SK-N-SH treated with all-trans-retinoic acid at 6 μM for 48 hours (cell line): ENCODE measurements at regions not wholly inside any gene's neighbourhood (a gene's known extent, or its start where the extent isn't known, plus 50 kb on each side); places are given as distances from the start of the nearest gene placed in this dataset.

Experiments used
- ATAC-seq: fragments of 200-7000 bp; cut with Tn5 transposase; 3 replicates; pipeline ENCODE4 v1.9.1; 2020; ENCODE audit warnings: mild to moderate bottlenecking, moderate library complexity
- ARNTL ChIP-seq: fragments of 450-650 bp; formaldehyde crosslinking; IDR thresholded peaks from 2 replicates; pipeline ENCODE4 v1.5.0; 2020; ENCODE audit warnings: low read depth, mild to moderate bottlenecking, moderate library complexity, borderline replicate concordance
- BACH2 ChIP-seq: fragments of 250-450 bp; sonication (Bioruptor Pico); IDR thresholded peaks from 2 replicates; pipeline ENCODE4 v1.9.0; 2021; ENCODE audit warnings: mild to moderate bottlenecking, borderline replicate concordance
- CSDC2 ChIP-seq: fragments of 250-450 bp; sonication (Bioruptor Pico); IDR thresholded peaks from 2 replicates; pipeline ENCODE4 v1.5.0; 2020; ENCODE audit warnings: mild to moderate bottlenecking, moderate library complexity
- ESRRG ChIP-seq: fragments of 250-450 bp; sonication (Bioruptor Pico); IDR thresholded peaks from 2 replicates; pipeline ENCODE4 v1.6.1; 2021; ENCODE audit warnings: mild to moderate bottlenecking
- GLIS3 ChIP-seq: fragments of 250-450 bp; sonication (Bioruptor Pico); IDR thresholded peaks from 2 replicates; pipeline ENCODE4 v1.5.0; 2020; ENCODE audit warnings: mild to moderate bottlenecking, moderate library complexity
- ISL1 ChIP-seq: fragments of 250-450 bp; sonication (Bioruptor Pico); IDR thresholded peaks from 2 replicates; pipeline ENCODE4 v2.1.2; 2022; ENCODE audit warnings: mild to moderate bottlenecking, moderate library complexity
- OSR1 ChIP-seq: fragments of 250-450 bp; sonication (Bioruptor Pico); IDR thresholded peaks from 2 replicates; pipeline ENCODE4 v1.8.0; 2022; ENCODE audit warnings: moderate library complexity, mild to moderate bottlenecking, inconsistent platforms
- PPARA ChIP-seq: fragments of 250-450 bp; sonication (Bioruptor Pico); IDR thresholded peaks from 2 replicates; pipeline ENCODE4 v1.5.0; 2020; ENCODE audit warnings: mild to moderate bottlenecking, borderline replicate concordance
- RARB ChIP-seq: fragments of 250-450 bp; sonication (Bioruptor Pico); IDR thresholded peaks from 2 replicates; pipeline ENCODE4 v1.8.0; 2021; ENCODE audit warnings: mild to moderate bottlenecking, moderate library complexity
- SNAI2 ChIP-seq: fragments of 250-450 bp; sonication (Bioruptor Pico); IDR thresholded peaks from 2 replicates; pipeline ENCODE4 v1.5.0; 2020; ENCODE audit warnings: mild to moderate bottlenecking, moderate library complexity
- TCF4 ChIP-seq: fragments of 250-450 bp; sonication (Bioruptor Pico); IDR thresholded peaks from 2 replicates; pipeline ENCODE4 v1.8.0; 2021; ENCODE audit warnings: mild to moderate bottlenecking, moderate library complexity, borderline replicate concordance
- TOX ChIP-seq: fragments of 250-450 bp; sonication (Bioruptor Pico); IDR thresholded peaks from 2 replicates; pipeline ENCODE4 v1.8.0; 2021; ENCODE audit warnings: mild to moderate bottlenecking, moderate library complexity, borderline replicate concordance
- ZC3H10 ChIP-seq: fragments of 250-450 bp; sonication (Bioruptor Pico); IDR thresholded peaks from 2 replicates; pipeline ENCODE4 v1.5.1; 2021; ENCODE audit warnings: mild to moderate bottlenecking, moderate library complexity
- ZFP3 ChIP-seq: fragments of 250-450 bp; sonication (Bioruptor Pico); IDR thresholded peaks from 2 replicates; pipeline ENCODE4 v1.5.0; 2020; ENCODE audit warnings: mild to moderate bottlenecking, moderate library complexity
- ZFP30 ChIP-seq: fragments of 450-650 bp; formaldehyde crosslinking; IDR thresholded peaks from 2 replicates; pipeline ENCODE4 v1.5.0; 2022; ENCODE audit warnings: mild to moderate bottlenecking, moderate library complexity
- ZNF565 ChIP-seq: fragments of 450-650 bp; formaldehyde crosslinking; conservative IDR thresholded peaks from 2 replicates; pipeline ENCODE4 v1.5.0; 2020; ENCODE audit warnings: low read depth, mild to moderate bottlenecking, moderate library complexity
- ZNF70 ChIP-seq: fragments of 450-650 bp; formaldehyde crosslinking; IDR thresholded peaks from 2 replicates; pipeline ENCODE4 v1.5.0; 2020; ENCODE audit warnings: mild to moderate bottlenecking, moderate library complexity
- ZNF8 ChIP-seq: fragments of 450-650 bp; formaldehyde crosslinking; IDR thresholded peaks from 2 replicates; pipeline ENCODE4 v1.5.0; 2020; ENCODE audit warnings: mild to moderate bottlenecking, moderate library complexity
- TF ChIP-seq, protein P1 (sequence below): fragments of 250-450 bp; sonication (Bioruptor Pico); IDR thresholded peaks from 2 replicates; pipeline ENCODE4 v1.8.0; 2021; ENCODE audit warnings: low read depth, mild to moderate bottlenecking, moderate library complexity, borderline replicate concordance
- TF ChIP-seq, protein P2 (sequence below): fragments of 250-450 bp; sonication (Bioruptor Pico); IDR thresholded peaks from 2 replicates; pipeline ENCODE4 v1.5.1; 2021; ENCODE audit warnings: mild to moderate bottlenecking, moderate library complexity
- TF ChIP-seq, protein P3 (sequence below): fragments of 250-450 bp; sonication (Bioruptor Pico); IDR thresholded peaks from 2 replicates; pipeline ENCODE4 v1.5.1; 2020; ENCODE audit warnings: low read depth, mild to moderate bottlenecking, moderate library complexity
- TF ChIP-seq, protein P4 (sequence below): fragments of 250-450 bp; sonication (Bioruptor Pico); IDR thresholded peaks from 2 replicates; pipeline ENCODE4 v1.5.0; 2020; ENCODE audit warnings: mild to moderate bottlenecking, moderate library complexity

DNA sequence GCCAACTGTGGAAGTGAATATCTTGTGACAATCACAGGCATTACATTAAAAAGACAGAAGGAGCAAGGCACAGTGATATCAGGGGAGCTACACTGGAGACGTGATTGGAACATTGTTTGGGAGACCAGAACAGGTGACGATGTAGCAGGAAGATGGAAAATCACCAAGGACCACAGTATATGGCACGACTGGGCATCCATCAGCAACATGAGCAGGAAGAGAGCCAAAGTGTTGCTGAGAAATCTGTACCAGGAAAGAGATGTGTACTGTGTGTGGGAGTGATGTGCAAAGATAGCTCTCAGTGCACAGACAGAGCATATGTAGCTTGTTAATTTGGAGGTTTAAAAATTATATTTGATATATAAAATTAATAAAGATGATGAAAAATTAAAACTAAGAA is 790.6 kb upstream of the ADGRL2 start:
- ATAC-seq: no peak

DNA sequence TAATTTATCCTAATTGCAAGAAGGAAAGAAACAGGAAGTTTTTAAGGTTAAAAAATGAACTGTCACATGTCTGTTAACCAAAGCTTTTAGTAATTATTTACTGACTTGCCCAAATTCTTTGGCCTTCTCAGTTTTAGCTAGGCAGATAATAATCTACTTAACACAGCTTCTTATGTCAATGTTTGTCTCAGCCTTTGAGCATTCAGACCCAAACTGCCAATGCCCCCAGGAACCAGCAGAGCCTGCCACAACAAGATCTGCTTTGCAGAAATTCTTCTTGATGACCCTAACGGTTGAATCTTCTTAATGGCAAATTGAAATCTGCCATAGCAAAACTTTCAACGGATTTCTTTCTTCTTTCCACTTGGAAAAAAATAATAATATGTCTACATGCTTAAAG is 792.4 kb upstream of the ADGRL2 start:
- TF ChIP-seq ARNTL (CRISPR knock-in tag) (no peak), ISL1 (CRISPR knock-in tag) (no peak), ZC3H10 (CRISPR knock-in tag) (no peak)
- TF ChIP-seq, all 23 proteins: peak for 0
- ATAC-seq: no peak

More for the DNA sequence above, 790.6 kb upstream of the ADGRL2 start:
- TF ChIP-seq ZC3H10 (CRISPR knock-in tag): no peak
- no peak for TF ChIP-seq ISL1 (CRISPR knock-in tag)
- no peak for TF ChIP-seq OSR1
- TF ChIP-seq TCF4: no peak
- TF ChIP-seq ZNF70 (CRISPR knock-in tag): no peak
- TF ChIP-seq, protein P1, sequence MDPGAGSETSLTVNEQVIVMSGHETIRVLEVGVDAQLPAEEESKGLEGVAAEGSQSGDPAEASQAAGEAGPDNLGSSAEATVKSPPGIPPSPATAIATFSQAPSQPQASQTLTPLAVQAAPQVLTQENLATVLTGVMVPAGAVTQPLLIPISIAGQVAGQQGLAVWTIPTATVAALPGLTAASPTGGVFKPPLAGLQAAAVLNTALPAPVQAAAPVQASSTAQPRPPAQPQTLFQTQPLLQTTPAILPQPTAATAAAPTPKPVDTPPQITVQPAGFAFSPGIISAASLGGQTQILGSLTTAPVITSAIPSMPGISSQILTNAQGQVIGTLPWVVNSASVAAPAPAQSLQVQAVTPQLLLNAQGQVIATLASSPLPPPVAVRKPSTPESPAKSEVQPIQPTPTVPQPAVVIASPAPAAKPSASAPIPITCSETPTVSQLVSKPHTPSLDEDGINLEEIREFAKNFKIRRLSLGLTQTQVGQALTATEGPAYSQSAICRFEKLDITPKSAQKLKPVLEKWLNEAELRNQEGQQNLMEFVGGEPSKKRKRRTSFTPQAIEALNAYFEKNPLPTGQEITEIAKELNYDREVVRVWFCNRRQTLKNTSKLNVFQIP (CRISPR knock-in tag): no peak
- TF ChIP-seq CSDC2 (CRISPR knock-in tag): no peak
- TF ChIP-seq, protein P2, sequence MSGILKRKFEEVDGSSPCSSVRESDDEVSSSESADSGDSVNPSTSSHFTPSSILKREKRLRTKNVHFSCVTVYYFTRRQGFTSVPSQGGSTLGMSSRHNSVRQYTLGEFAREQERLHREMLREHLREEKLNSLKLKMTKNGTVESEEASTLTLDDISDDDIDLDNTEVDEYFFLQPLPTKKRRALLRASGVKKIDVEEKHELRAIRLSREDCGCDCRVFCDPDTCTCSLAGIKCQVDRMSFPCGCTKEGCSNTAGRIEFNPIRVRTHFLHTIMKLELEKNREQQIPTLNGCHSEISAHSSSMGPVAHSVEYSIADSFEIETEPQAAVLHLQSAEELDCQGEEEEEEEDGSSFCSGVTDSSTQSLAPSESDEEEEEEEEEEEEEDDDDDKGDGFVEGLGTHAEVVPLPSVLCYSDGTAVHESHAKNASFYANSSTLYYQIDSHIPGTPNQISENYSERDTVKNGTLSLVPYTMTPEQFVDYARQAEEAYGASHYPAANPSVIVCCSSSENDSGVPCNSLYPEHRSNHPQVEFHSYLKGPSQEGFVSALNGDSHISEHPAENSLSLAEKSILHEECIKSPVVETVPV (CRISPR knock-in tag): no peak
- TF ChIP-seq PPARA (CRISPR knock-in tag): no peak
- TF ChIP-seq, protein P3, sequence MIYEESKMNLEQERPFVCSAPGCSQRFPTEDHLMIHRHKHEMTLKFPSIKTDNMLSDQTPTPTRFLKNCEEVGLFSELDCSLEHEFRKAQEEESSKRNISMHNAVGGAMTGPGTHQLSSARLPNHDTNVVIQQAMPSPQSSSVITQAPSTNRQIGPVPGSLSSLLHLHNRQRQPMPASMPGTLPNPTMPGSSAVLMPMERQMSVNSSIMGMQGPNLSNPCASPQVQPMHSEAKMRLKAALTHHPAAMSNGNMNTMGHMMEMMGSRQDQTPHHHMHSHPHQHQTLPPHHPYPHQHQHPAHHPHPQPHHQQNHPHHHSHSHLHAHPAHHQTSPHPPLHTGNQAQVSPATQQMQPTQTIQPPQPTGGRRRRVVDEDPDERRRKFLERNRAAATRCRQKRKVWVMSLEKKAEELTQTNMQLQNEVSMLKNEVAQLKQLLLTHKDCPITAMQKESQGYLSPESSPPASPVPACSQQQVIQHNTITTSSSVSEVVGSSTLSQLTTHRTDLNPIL (CRISPR knock-in tag): no peak
- TF ChIP-seq BACH2: no peak
- TF ChIP-seq TOX (CRISPR knock-in tag): no peak
- TF ChIP-seq ESRRG (CRISPR knock-in tag): no peak
- TF ChIP-seq, protein P4, sequence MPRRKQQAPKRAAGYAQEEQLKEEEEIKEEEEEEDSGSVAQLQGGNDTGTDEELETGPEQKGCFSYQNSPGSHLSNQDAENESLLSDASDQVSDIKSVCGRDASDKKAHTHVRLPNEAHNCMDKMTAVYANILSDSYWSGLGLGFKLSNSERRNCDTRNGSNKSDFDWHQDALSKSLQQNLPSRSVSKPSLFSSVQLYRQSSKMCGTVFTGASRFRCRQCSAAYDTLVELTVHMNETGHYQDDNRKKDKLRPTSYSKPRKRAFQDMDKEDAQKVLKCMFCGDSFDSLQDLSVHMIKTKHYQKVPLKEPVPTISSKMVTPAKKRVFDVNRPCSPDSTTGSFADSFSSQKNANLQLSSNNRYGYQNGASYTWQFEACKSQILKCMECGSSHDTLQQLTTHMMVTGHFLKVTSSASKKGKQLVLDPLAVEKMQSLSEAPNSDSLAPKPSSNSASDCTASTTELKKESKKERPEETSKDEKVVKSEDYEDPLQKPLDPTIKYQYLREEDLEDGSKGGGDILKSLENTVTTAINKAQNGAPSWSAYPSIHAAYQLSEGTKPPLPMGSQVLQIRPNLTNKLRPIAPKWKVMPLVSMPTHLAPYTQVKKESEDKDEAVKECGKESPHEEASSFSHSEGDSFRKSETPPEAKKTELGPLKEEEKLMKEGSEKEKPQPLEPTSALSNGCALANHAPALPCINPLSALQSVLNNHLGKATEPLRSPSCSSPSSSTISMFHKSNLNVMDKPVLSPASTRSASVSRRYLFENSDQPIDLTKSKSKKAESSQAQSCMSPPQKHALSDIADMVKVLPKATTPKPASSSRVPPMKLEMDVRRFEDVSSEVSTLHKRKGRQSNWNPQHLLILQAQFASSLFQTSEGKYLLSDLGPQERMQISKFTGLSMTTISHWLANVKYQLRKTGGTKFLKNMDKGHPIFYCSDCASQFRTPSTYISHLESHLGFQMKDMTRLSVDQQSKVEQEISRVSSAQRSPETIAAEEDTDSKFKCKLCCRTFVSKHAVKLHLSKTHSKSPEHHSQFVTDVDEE (CRISPR knock-in tag): no peak

DNA sequence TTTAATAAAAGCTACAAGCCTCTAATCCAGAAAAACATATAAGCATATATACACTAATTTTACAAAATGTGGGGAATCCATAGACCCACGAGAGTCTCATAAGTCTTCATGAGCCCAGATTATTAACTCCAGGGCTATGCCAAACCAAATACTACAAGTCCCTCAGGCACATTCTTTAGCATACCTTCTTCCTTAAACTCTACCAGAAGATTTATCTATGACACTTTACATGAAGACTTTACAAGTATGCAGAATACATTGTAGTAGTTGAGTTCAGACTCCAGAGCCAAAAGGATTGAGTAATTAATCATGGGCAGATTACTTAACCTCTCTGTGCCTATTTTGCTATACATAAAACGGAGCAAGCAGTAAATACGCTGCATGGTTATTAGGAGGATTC is 793.7 kb upstream of the ADGRL2 start:
- TF ChIP-seq RARB: no peak
- no peak for TF ChIP-seq ISL1 (CRISPR knock-in tag)
- no peak for TF ChIP-seq ZNF565 (CRISPR knock-in tag)
- no peak for TF ChIP-seq ZFP3 (CRISPR knock-in tag)
- TF ChIP-seq PPARA (CRISPR knock-in tag): no peak
- no peak for TF ChIP-seq GLIS3 (CRISPR knock-in tag)
- no peak for TF ChIP-seq ZFP30 (CRISPR knock-in tag)
- TF ChIP-seq ESRRG (CRISPR knock-in tag): no peak
- no peak for ATAC-seq

DNA sequence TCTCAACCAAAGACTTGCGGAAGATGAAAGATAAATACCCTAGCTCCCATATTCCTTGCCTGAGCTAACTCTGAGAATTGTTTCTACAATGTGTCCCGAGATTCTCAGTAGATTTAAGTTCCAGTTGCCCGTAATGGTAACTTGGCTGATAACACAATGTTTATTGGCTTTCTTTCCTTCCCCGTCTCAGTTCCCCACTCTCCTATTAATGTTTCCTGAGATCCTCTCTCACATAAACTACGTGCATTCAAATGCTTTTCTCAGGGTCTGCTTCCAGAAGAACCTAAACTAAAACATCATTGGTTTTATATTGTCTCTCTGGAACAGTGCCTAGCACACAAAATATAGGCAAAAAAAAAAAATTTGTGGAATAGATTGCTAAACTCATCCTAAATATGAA is 794.2 kb upstream of the ADGRL2 start:
- no peak for ATAC-seq
- TF ChIP-seq ZNF70 (CRISPR knock-in tag): no peak
- no peak for TF ChIP-seq BACH2
- TF ChIP-seq, protein P4 (CRISPR knock-in tag): no peak
- TF ChIP-seq ZNF8: no peak
- TF ChIP-seq SNAI2 (CRISPR knock-in tag): no peak
- no peak for TF ChIP-seq ZFP30 (CRISPR knock-in tag)
- TF ChIP-seq TCF4: no peak
